Lower lobe of right lung (tissue), 2 donors: ENCODE measurements at regions not wholly inside any gene's neighbourhood (a gene's known extent, or its start where the extent isn't known, plus 50 kb on each side); places are given as distances from the start of the nearest gene placed in this dataset.
"Not testable (repeated sequence)": the region's sequence is repeated elsewhere in the genome, so short reads cannot be mapped to it uniquely, and the experiment has no call there.

Experiments used
- ATAC-seq, 2 donors: fragments of 200-7000 bp; cut with Tn5 transposase; one replicate each; pipeline ENCODE4 v1.9.1; 2020 to 2022; ENCODE audit warnings: mild to moderate bottlenecking in 2 of 2, moderate library complexity in 2 of 2
- DNase-seq: peaks from one replicate; pipeline ENCODE4 v3.0.0-alpha.2; 2020
- H3K27ac ChIP-seq: fragments of 200-600 bp; one replicate; pipeline ENCODE4 v1.8.0; 2022
- H3K27me3 ChIP-seq: fragments of 200-600 bp; one replicate; pipeline ENCODE4 v1.8.0; 2022; ENCODE audit warnings: low read depth
- H3K36me3 ChIP-seq: fragments of 200-600 bp; one replicate; pipeline ENCODE4 v1.8.0; 2022; ENCODE audit warnings: mild to moderate bottlenecking
- H3K4me1 ChIP-seq: fragments of 200-600 bp; one replicate; pipeline ENCODE4 v1.8.0; 2022
- H3K4me3 ChIP-seq: fragments of 200-600 bp; one replicate; pipeline ENCODE4 v1.8.0; 2022; ENCODE audit warnings: mild to moderate bottlenecking
- H3K9me3 ChIP-seq: fragments of 200-600 bp; one replicate; pipeline ENCODE4 v1.8.0; 2022
- intact Hi-C: fragments of 100-400 bp; cut with DNase I; formaldehyde crosslinking; loops from one replicate; pipeline ENCODE4 v1.11.0; 2022
- TF ChIP-seq, protein P1 (sequence below): fragments of 200-600 bp; IDR thresholded peaks from one replicate; pipeline ENCODE4 v1.8.0; 2022; ENCODE audit warnings: antibody characterized with exemption, mild to moderate bottlenecking
- donor health status: DM: no; HTN: yes; CAD: no; lungs with severe emphysema.

DNA sequence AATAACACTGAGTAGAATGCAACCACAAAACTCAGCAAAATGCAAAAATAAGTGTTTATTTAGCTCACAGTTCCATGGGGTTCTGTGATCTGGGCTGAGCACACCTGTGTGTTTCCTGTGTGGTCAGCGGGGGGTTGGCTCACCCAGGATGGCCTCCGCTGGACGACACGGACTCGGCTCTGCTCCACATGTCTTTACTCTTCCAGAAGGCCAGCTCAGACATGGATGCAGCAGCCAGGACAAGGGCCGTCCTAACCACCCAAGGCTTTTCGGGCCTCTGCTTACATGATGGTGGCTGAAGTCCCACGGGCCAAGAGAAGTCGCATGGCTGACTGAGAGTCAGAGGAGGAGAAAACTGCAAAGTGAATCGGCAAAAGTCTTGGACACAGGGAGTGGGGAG is 153.5 kb upstream of the IRS2 start:
- intact Hi-C loops, result no loop called here
- Histone ChIP-seq H3K4me3 (no peak overlapping the region), H3K27me3 (no peaks in the 10 kb centered on the region), H3K36me3 (no peaks in the 10 kb centered on the region), H3K4me1 (no peaks in the 10 kb centered on the region), H3K9me3 (no peaks in the 10 kb centered on the region), H3K27ac (no peak overlapping the region)
- ATAC-seq, result no peak
- no peak for DNase-seq
- TF ChIP-seq, protein P1, sequence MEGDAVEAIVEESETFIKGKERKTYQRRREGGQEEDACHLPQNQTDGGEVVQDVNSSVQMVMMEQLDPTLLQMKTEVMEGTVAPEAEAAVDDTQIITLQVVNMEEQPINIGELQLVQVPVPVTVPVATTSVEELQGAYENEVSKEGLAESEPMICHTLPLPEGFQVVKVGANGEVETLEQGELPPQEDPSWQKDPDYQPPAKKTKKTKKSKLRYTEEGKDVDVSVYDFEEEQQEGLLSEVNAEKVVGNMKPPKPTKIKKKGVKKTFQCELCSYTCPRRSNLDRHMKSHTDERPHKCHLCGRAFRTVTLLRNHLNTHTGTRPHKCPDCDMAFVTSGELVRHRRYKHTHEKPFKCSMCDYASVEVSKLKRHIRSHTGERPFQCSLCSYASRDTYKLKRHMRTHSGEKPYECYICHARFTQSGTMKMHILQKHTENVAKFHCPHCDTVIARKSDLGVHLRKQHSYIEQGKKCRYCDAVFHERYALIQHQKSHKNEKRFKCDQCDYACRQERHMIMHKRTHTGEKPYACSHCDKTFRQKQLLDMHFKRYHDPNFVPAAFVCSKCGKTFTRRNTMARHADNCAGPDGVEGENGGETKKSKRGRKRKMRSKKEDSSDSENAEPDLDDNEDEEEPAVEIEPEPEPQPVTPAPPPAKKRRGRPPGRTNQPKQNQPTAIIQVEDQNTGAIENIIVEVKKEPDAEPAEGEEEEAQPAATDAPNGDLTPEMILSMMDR, result no peak

DNA sequence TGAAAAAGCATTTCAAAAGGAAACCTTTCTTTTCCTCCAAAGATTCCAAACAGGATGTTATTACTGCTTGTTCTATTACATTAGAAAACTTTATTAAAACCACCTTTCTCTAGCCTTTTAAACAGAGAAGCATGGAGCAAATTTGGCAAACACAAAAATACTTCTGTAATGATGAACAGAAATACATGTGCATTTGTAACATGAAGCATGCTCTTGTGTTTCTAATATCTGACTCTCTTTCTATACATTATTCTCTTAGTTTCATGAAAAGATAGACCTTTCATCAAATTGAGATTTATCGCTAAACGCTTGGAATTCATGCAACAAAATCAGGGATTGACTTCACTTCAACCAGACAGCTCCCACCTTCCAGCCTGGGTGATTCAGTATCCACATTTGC is 152.8 kb upstream of the IRS2 start:
- DNase-seq (no peak), ATAC-seq (no peak)
- H3K27ac ChIP-seq, result no peak overlapping the region
- H3K4me1 ChIP-seq, result no peaks in the 10 kb centered on the region
- H3K27me3 ChIP-seq, result no peaks in the 10 kb centered on the region
- H3K36me3 ChIP-seq, result no peaks in the 10 kb centered on the region
- intact Hi-C loops, result no loop called here
- no peaks in the 10 kb centered on the region for H3K9me3 ChIP-seq
- TF ChIP-seq, protein P1, result no peak
- no peak overlapping the region for H3K4me3 ChIP-seq

DNA sequence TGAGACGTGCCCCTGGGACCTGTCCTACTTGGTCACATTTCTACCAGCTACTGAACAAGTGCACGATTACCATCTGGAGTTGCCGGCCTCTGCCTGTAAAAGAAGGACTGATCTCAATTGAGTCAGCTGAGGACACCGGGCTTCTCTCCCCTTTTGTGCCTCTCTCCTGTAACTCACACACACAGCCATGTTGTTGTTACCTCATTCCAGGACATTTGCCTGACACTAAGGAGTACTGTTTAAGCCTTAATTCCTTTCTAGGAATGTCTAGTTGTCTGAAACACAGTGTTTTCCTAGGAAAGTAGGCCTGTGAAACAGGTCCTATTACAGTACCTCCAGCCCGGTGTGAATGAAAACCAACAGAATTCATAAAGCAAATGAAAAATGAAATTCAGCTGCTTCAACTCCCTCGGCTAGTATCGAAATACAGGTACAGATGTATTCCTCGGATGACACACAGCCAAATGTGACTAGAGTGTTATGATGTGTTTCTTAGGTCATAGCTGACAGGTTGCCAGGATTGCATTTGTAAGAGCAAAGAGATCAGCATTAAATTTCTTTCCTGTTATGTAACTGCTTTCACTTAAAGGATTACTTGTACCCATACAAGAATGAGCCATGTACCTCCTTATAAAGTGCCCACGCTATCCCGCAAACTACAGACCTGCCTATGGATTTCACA is 152.0 kb upstream of the IRS2 start:
- DNase-seq (no peak), ATAC-seq (no peak)
- Histone ChIP-seq H3K4me3 (no peak overlapping the region), H3K27ac (no peak overlapping the region), H3K4me1 (no peaks in the 10 kb centered on the region), H3K9me3 (no peaks in the 10 kb centered on the region), H3K27me3 (no peaks in the 10 kb centered on the region), H3K36me3 (no peaks in the 10 kb centered on the region)
- TF ChIP-seq, protein P1, result no peak
- intact Hi-C loops, result no loop called here

DNA sequence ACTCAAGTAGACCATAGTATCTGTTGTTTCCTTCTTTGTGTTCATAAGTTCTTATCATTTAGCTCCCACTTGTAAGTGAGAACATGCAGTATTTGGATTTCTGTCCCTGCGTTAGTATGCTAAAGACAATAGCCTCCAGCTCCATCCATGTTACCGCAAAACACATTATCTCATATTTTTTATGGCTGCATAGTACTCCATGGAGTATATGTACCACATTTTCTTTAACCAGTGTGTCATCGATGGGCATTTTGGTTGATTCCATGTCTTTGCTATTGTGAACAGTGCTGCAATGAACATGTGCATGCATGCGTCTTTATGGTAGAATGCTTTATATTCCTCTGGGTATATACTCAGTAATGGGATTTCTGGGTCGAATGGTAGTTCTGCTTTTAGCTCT is 148.1 kb upstream of the IRS2 start:
- H3K4me1 ChIP-seq, ATAC-seq, DNase-seq, H3K27ac ChIP-seq, H3K4me3 ChIP-seq, H3K9me3 ChIP-seq, H3K27me3 ChIP-seq, H3K36me3 ChIP-seq, intact Hi-C loops: not testable (repeated sequence)

DNA sequence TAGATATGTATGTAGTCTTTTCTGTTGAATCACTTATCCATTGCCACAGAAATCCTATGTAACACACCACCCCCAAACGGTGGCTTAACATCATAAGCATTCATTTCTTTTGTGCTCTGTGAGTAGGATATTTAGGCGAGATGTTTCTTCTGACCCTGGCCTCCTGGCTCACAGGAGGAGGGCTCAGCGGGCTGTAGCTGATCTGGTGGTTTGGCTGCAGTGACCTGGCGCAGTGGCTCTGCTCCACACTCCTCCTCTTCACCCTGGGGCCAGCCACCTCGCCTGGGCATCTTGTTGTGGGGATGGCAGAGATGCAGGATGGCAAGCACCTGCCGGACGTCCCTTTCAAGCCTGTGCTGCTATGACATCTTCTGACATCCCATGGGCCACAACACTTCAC is 147.1 kb upstream of the IRS2 start:
- Histone ChIP-seq H3K27ac (no peak overlapping the region), H3K27me3 (no peaks in the 10 kb centered on the region)

DNA sequence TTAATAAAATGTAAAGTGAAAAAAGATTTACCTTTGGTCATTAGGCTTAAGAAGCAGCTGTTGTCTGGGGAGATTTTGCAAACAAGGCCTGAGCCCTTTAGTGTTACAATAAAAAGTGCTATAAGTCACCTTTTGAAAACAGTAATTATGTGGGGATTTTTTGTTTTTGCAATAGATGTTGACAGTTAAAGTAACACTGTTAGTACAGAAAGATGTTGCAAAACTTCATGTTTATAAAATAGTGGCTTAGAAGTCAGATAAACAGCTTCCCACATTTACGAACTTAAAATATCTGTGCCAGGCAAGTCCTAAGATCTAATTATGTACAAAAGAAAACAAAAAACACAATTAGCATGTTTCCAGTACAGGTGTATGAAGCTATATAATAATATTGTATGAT is 138.0 kb upstream of the IRS2 start:
- H3K4me1 ChIP-seq, result no peaks in the 10 kb centered on the region
- H3K4me3 ChIP-seq, result no peak overlapping the region
- no peaks in the 10 kb centered on the region for H3K36me3 ChIP-seq
- H3K27ac ChIP-seq, result no peak overlapping the region
- no peak for ATAC-seq
- DNase-seq, result no peak
- H3K9me3 ChIP-seq, result no peaks in the 10 kb centered on the region
- TF ChIP-seq, protein P1, result no peak
- intact Hi-C loops, result no loop called here
- H3K27me3 ChIP-seq, result no peaks in the 10 kb centered on the region

More for the DNA sequence above, 147.1 kb upstream of the IRS2 start:
- H3K36me3 ChIP-seq, result no peaks in the 10 kb centered on the region
- TF ChIP-seq, protein P1, result no peak
- ATAC-seq (no peak), DNase-seq (no peak)
- intact Hi-C loops, result no loop called here
- no peaks in the 10 kb centered on the region for H3K4me1 ChIP-seq
- H3K4me3 ChIP-seq, result no peak overlapping the region
- no peaks in the 10 kb centered on the region for H3K9me3 ChIP-seq
